Suprapubic skin (tissue), 3 donors: ENCODE measurements at regions not wholly inside any gene's neighbourhood (a gene's known extent, or its start where the extent isn't known, plus 50 kb on each side); places are given as distances from the start of the nearest gene placed in this dataset.

ENCODE experiments used
- CTCF ChIP-seq, 2 donors: fragments of 200-600 bp in 1 of 2; fragments of 450-650 bp in 1 of 2; sonication (generic) in 1 of 2; IDR thresholded peaks; one replicate each; pipeline ENCODE4 v1.5.1; 2016 to 2019; ENCODE audit warnings: antibody characterized with exemption in 2 of 2, mild to moderate bottlenecking in 1 of 2, moderate library complexity in 1 of 2
- POLR2A ChIP-seq, 2 donors: fragments of 450-650 bp; IDR thresholded peaks; one replicate each; pipeline ENCODE4 v1.6.1; 2017; ENCODE audit warnings: antibody characterized with exemption in 2 of 2, mild to moderate bottlenecking in 2 of 2, moderate library complexity in 2 of 2

GRCh38 chr14:65195042-65195719 lies 92.9 kb upstream of the MAX start:
- TF ChIP-seq CTCF (IDR thresholded peaks at IDR 0.05) (no peak), POLR2A (IDR thresholded peaks at IDR 0.05) (no peak)
